OCI-LY1 (cell line): ENCODE measurements at regions not wholly inside any gene's neighbourhood (a gene's known extent, or its start where the extent isn't known, plus 50 kb on each side); places are given as distances from the start of the nearest gene placed in this dataset.

ENCODE experiments used
- EZH2 ChIP-seq: fragments of 200-600 bp; sonication (generic), shearing (Covaris generic); IDR thresholded peaks from 2 replicates; pipeline ENCODE4 v1.8.0; 2017; ENCODE audit warnings: borderline replicate concordance, mixed run types, mild to moderate bottlenecking, antibody characterized with exemption, low read length, moderate library complexity, mixed read lengths
- TF ChIP-seq, protein P1 (sequence below): fragments of 200-600 bp; sonication (generic), shearing (Covaris generic); IDR thresholded peaks from 2 replicates; pipeline ENCODE4 v1.5.1; 2017; ENCODE audit warnings: mild to moderate bottlenecking, antibody characterized with exemption, low read length, moderate library complexity, mixed read lengths

DNA sequence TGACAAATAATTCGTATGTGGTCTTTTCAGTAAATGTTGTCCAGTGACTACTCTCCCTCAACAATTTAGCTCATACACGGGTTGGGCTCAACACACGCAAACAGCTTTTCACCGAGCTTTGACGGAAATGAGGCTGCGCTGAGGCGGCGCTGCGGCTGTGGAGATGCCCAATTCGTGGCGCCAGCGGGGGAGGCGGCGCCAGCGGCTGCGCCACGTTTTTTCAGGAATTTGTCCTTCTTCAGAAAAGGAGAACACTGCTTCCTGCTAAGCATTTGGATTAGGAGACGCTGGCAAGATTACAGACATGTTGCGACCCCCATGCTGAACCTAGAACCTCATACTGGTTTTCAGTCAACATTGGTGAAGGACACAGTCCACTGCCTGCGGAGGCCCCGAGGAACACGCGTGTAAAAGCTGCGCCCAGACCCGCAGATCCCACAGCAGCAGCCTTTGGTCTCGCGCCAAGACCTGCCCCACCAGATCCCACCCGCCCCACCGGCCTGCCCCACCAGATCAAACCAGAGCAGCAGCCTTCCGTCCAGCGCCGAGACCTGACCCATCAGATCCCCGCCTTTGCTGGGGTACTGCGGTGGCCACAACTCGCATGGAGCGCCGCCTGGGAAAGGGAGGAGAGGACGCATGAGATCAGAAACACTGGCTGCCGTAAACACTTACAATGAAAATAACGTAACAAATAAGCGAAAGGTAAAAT lies 173.8 kb downstream of the TMEM18 start:
- TF ChIP-seq, protein P1, sequence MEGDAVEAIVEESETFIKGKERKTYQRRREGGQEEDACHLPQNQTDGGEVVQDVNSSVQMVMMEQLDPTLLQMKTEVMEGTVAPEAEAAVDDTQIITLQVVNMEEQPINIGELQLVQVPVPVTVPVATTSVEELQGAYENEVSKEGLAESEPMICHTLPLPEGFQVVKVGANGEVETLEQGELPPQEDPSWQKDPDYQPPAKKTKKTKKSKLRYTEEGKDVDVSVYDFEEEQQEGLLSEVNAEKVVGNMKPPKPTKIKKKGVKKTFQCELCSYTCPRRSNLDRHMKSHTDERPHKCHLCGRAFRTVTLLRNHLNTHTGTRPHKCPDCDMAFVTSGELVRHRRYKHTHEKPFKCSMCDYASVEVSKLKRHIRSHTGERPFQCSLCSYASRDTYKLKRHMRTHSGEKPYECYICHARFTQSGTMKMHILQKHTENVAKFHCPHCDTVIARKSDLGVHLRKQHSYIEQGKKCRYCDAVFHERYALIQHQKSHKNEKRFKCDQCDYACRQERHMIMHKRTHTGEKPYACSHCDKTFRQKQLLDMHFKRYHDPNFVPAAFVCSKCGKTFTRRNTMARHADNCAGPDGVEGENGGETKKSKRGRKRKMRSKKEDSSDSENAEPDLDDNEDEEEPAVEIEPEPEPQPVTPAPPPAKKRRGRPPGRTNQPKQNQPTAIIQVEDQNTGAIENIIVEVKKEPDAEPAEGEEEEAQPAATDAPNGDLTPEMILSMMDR = no peak
- no peak for TF ChIP-seq EZH2
